MM.1S (cell line): ENCODE measurements at regions not wholly inside any gene's neighbourhood (a gene's known extent, or its start where the extent isn't known, plus 50 kb on each side); places are given as distances from the start of the nearest gene placed in this dataset.

Source experiments
- DNase-seq: peaks from one replicate; pipeline ENCODE4 v3.0.0-alpha.2; 2015
- H2AFZ ChIP-seq: fragments of 300-600 bp; sonication (generic); 2 replicates; pipeline ENCODE4 v1.6.0; 2016; ENCODE audit warnings: antibody characterized with exemption, low read length
- H3F3A ChIP-seq: fragments of 300-600 bp; sonication (generic); 2 replicates; pipeline ENCODE4 v1.6.1; 2016; ENCODE audit warnings: mild to moderate bottlenecking, antibody characterized with exemption, low read length, moderate library complexity, mixed read lengths; ENCODE audit not compliant: insufficient read depth
- H3K27ac ChIP-seq: fragments of 300-600 bp; sonication (generic); 2 replicates; pipeline ENCODE4 v1.5.1; 2016; ENCODE audit warnings: mild to moderate bottlenecking, low read length
- H3K27me3 ChIP-seq: fragments of 300-600 bp; sonication (generic); replicated peaks from 2 replicates; pipeline ENCODE4 v1.6.0; 2016; ENCODE audit warnings: low read length; ENCODE audit not compliant: insufficient read depth
- H3K36me3 ChIP-seq: fragments of 300-600 bp; sonication (generic); replicated peaks from 2 replicates; pipeline ENCODE4 v1.6.1; 2016; ENCODE audit warnings: mild to moderate bottlenecking, low read length, mixed read lengths; ENCODE audit not compliant: insufficient read depth
- H3K4me1 ChIP-seq: fragments of 300-600 bp; sonication (generic); 2 replicates; pipeline ENCODE4 v1.6.1; 2016; ENCODE audit warnings: low read length, mixed read lengths
- H3K4me2 ChIP-seq: fragments of 300-600 bp; sonication (generic); 2 replicates; pipeline ENCODE4 v1.6.0; 2016; ENCODE audit warnings: low read depth, low read length
- H3K4me3 ChIP-seq: fragments of 300-600 bp; sonication (generic); 2 replicates; pipeline ENCODE4 v1.5.1; 2016; ENCODE audit warnings: low read length, mixed read lengths
- H3K79me2 ChIP-seq: fragments of 300-600 bp; sonication (generic); 2 replicates; pipeline ENCODE4 v1.6.1; 2016; ENCODE audit warnings: mixed run types, low read length, mixed read lengths
- H3K9ac ChIP-seq: fragments of 300-600 bp; sonication (generic); 2 replicates; pipeline ENCODE4 v1.6.1; 2016; ENCODE audit warnings: low read length, mixed read lengths
- H3K9me2 ChIP-seq: fragments of 300-600 bp; sonication (generic); replicated peaks from 2 replicates; pipeline ENCODE4 v1.6.1; 2016; ENCODE audit warnings: mild to moderate bottlenecking, low read length, mixed read lengths; ENCODE audit not compliant: insufficient read depth
- H3K9me3 ChIP-seq: fragments of 300-600 bp; sonication (generic); replicated peaks from 2 replicates; pipeline ENCODE4 v1.6.1; 2016; ENCODE audit warnings: mild to moderate bottlenecking, low read length, mixed read lengths; ENCODE audit not compliant: insufficient read depth
- H4K20me1 ChIP-seq: fragments of 300-600 bp; sonication (generic); 2 replicates; pipeline ENCODE4 v1.6.1; 2016; ENCODE audit warnings: mild to moderate bottlenecking, low read length, moderate library complexity, mixed read lengths; ENCODE audit not compliant: insufficient read depth
- CTCF ChIP-seq: fragments of 300-600 bp; sonication (generic); IDR thresholded peaks from 2 replicates; pipeline ENCODE4 v1.5.1; 2016; ENCODE audit warnings: antibody characterized with exemption, low read length, mixed read lengths
- EZH2 ChIP-seq: fragments of 300-600 bp; sonication (generic); optimal IDR thresholded peaks from 2 replicates; pipeline ENCODE3; 2017; ENCODE audit warnings: low read depth, mild to moderate bottlenecking, antibody characterized with exemption, low read length, mixed read lengths
- EZH2phosphoT487 ChIP-seq: fragments of 300-600 bp; sonication (generic); IDR thresholded peaks from 2 replicates; pipeline ENCODE4 v1.6.1; 2018; ENCODE audit warnings: antibody characterized with exemption, low read length

GRCh38 chrX:40485973-40486372 is 94.8 kb upstream of the ATP6AP2 start:
- Histone ChIP-seq H3F3A (no peaks in the 10 kb centered on the region), H3K4me1 (no peaks in the 10 kb centered on the region), H2AFZ (no peak overlapping the region), H3K4me3 (no peak overlapping the region), H3K27me3 (no peaks in the 10 kb centered on the region), H3K27ac (no peak overlapping the region), H3K4me2 (no peak overlapping the region), H3K9ac (no peak overlapping the region), H3K9me2 (no peaks in the 10 kb centered on the region), H3K9me3 (no peaks in the 10 kb centered on the region), H4K20me1 (no peaks in the 10 kb centered on the region), H3K79me2 (no peaks in the 10 kb centered on the region), H3K36me3 (no peaks in the 10 kb centered on the region)
- TF ChIP-seq EZH2 (no peak), EZH2phosphoT487 (no peak), CTCF (no peak)
- no peak for DNase-seq

- no peaks in the 10 kb centered on the region for H4K20me1 ChIP-seq
- DNase-seq, result no peak
- H3K4me3 ChIP-seq, result no peak overlapping the region
- no peak overlapping the region for H3K27ac ChIP-seq
- no peaks in the 10 kb centered on the region for H3K27me3 ChIP-seq
- no peak for TF ChIP-seq EZH2
- TF ChIP-seq CTCF, result no peak
- TF ChIP-seq EZH2phosphoT487, result no peak
- no peaks in the 10 kb centered on the region for H3K4me1 ChIP-seq
- no peaks in the 10 kb centered on the region for H3K9me2 ChIP-seq
- H3F3A ChIP-seq, result no peaks in the 10 kb centered on the region
- no peak overlapping the region for H3K9ac ChIP-seq
- H3K79me2 ChIP-seq, result no peaks in the 10 kb centered on the region
- no peaks in the 10 kb centered on the region for H3K9me3 ChIP-seq
- H3K4me2 ChIP-seq, result no peak overlapping the region
- H3K36me3 ChIP-seq, result no peaks in the 10 kb centered on the region
- H2AFZ ChIP-seq, result no peak overlapping the region
Measured at GRCh38 chrX:40485102-40485826, 95.5 kb upstream of the ATP6AP2 start.

GRCh38 chrX:40484408-40485091 is 96.2 kb upstream of the ATP6AP2 start:
- no peaks in the 10 kb centered on the region for H3K4me1 ChIP-seq
- H3K27me3 ChIP-seq, result no peaks in the 10 kb centered on the region
- TF ChIP-seq CTCF (no peak), EZH2phosphoT487 (no peak), EZH2 (no peak)
- H2AFZ ChIP-seq, result no peak overlapping the region
- H3K9ac ChIP-seq, result no peak overlapping the region
- no peak overlapping the region for H3K4me3 ChIP-seq
- H3K79me2 ChIP-seq, result no peaks in the 10 kb centered on the region
- H4K20me1 ChIP-seq, result no peaks in the 10 kb centered on the region
- H3K27ac ChIP-seq, result no peak overlapping the region
- no peak for DNase-seq
- no peak overlapping the region for H3K4me2 ChIP-seq
- H3K36me3 ChIP-seq, result no peaks in the 10 kb centered on the region
- H3K9me2 ChIP-seq, result no peaks in the 10 kb centered on the region
- H3K9me3 ChIP-seq, result no peaks in the 10 kb centered on the region
- H3F3A ChIP-seq, result no peaks in the 10 kb centered on the region
